Right atrium auricular region (tissue), 2 donors: ENCODE measurements at regions not wholly inside any gene's neighbourhood (a gene's known extent, or its start where the extent isn't known, plus 50 kb on each side); places are given as distances from the start of the nearest gene placed in this dataset.

Source experiments
- DNase-seq: peaks from one replicate; pipeline ENCODE4 v3.0.0-alpha.2; 2019; ENCODE audit warnings: low spot score
- H3K27ac ChIP-seq, 2 donors: fragments of 200-600 bp; sonication (generic); 1 replicate in 1 of 2; 2 replicates in 1 of 2; pipeline ENCODE4 v1.5.1; 2016 to 2019
- H3K27me3 ChIP-seq, 2 donors: fragments of 200-600 bp; sonication (generic); one replicate each; pipeline versions ENCODE4 v1.5.1 to v1.6.0; 2017 to 2019
- H3K36me3 ChIP-seq: fragments of 200-600 bp; sonication (generic); one replicate; pipeline ENCODE4 v1.5.1; 2016
- H3K4me1 ChIP-seq, 2 donors: fragments of 200-600 bp; sonication (generic); one replicate each; pipeline versions ENCODE4 v1.5.1 to v1.6.0; 2017 to 2019
- H3K4me3 ChIP-seq, 2 donors: fragments of 200-600 bp; sonication (generic); 1 replicate in 1 of 2; 2 replicates in 1 of 2; pipeline ENCODE4 v1.5.1; 2017 to 2019; ENCODE audit warnings: mild to moderate bottlenecking in 1 of 2, moderate library complexity in 1 of 2
- H3K9me3 ChIP-seq, 2 donors: fragments of 200-600 bp; sonication (generic); one replicate each; pipeline ENCODE4 v1.5.1; 2019
- TF ChIP-seq, protein P1 (sequence below), 2 donors: fragments of 200-600 bp; sonication (generic); IDR thresholded peaks; one replicate each; pipeline ENCODE4 v1.5.1; 2019; ENCODE audit warnings: antibody characterized with exemption in 2 of 2

DNA sequence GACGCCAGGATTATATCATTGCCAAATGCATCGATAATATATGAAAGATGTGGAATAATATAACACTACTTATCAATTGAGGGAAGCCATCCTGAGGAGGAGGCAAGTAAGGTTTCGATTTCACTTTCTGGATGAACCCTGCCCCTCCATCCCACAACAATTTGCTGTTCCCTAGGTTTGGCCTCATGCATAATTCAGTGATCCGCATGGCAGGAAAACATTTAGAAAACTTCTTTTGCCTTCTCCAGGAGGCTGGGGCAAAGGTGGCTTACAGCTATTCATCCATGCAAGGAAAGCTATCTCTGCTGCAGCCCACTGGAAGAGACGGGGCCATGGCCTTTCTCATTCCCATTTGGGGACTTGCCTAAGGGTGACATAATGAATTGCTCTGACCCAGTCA is 489.4 kb upstream of the CADM1 start:
- DNase-seq = no peak
- Histone ChIP-seq H3K4me3 (no peak overlapping the region), H3K27me3 (no peaks in the 10 kb centered on the region), H3K9me3 (no peaks in the 10 kb centered on the region), H3K36me3 (no peaks in the 10 kb centered on the region), H3K4me1 (no peaks in the 10 kb centered on the region), H3K27ac (no peak overlapping the region)
- TF ChIP-seq, protein P1, sequence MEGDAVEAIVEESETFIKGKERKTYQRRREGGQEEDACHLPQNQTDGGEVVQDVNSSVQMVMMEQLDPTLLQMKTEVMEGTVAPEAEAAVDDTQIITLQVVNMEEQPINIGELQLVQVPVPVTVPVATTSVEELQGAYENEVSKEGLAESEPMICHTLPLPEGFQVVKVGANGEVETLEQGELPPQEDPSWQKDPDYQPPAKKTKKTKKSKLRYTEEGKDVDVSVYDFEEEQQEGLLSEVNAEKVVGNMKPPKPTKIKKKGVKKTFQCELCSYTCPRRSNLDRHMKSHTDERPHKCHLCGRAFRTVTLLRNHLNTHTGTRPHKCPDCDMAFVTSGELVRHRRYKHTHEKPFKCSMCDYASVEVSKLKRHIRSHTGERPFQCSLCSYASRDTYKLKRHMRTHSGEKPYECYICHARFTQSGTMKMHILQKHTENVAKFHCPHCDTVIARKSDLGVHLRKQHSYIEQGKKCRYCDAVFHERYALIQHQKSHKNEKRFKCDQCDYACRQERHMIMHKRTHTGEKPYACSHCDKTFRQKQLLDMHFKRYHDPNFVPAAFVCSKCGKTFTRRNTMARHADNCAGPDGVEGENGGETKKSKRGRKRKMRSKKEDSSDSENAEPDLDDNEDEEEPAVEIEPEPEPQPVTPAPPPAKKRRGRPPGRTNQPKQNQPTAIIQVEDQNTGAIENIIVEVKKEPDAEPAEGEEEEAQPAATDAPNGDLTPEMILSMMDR (IDR thresholded peaks at IDR 0.05) = no peak

DNA sequence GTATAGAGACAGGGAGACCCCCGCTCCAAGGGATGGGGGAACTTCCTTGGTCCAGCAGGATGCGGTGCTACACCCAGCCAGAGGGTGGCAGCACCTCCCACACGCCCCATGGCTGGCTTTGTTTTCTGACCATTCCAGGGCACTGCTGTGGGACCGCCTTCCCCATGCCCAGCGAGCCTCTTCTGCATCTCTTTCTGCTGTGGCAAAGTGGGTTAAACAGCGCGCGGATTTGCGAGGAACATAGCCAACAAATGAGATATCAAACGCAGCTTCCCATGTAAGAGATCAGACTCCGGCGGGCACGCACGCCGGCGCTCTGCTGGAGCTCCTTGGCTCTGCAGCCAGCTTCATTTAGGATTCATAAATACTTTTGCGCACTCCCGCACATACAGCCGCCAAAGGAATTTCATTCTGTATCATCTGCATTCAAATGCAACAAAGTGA is 485.8 kb upstream of the CADM1 start:
- no peaks in the 10 kb centered on the region for H3K27me3 ChIP-seq
- H3K27ac ChIP-seq = no peak overlapping the region
- H3K9me3 ChIP-seq = no peaks in the 10 kb centered on the region
- DNase-seq = no peak
- H3K4me3 ChIP-seq = no peak overlapping the region
- H3K36me3 ChIP-seq = no peaks in the 10 kb centered on the region
- TF ChIP-seq, protein P1 (IDR thresholded peaks at IDR 0.05) = peak; percentile 58 to 83
- no peaks in the 10 kb centered on the region for H3K4me1 ChIP-seq

DNA sequence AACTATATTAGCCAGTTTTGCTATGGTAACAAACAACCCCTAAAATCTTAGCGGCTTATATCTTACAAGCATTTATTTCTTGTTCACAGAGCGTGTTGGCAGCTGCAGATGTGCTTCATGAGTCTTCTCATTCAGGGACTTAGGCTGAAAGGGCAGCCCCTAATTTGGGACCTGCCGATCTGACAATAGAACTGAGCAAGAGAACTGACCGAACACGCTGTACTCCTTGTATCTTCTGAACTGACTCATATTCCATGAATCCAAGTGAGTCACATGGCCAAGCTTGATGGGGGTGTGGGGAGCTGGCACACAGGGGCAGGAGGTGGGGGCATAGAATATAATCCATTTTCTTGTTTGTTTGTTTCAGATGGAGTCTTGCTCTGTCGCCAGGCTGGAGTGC is 481.7 kb upstream of the CADM1 start:
- DNase-seq = no peak

DNA sequence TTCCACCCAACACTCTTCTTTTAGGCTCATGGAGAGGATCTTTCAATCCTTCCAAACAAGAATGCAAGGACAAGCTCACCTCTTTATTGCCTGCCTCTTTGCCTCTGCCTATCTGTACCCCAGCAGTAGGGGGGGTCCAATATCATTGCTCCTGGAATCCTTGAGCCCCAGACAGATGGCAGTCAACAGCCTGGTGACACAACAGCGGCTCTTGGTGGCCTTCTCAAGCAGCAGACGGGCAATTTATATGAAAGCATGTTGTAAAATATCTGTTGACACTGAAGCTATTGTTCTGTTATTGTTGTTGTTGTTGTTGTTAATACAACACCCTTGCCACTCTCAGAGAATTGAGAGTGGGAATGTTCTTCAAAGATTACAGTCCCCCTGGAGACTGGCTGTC is 480.0 kb upstream of the CADM1 start:
- no peak overlapping the region for H3K27ac ChIP-seq
- peaks cover 0 to 20% of the 10 kb centered on the region in 2 donors for H3K4me1 ChIP-seq
- H3K36me3 ChIP-seq = no peaks in the 10 kb centered on the region
- no peaks in the 10 kb centered on the region for H3K9me3 ChIP-seq
- TF ChIP-seq, protein P1 (IDR thresholded peaks at IDR 0.05) = no peak
- H3K4me3 ChIP-seq = no peak overlapping the region
- no peaks in the 10 kb centered on the region for H3K27me3 ChIP-seq
- DNase-seq = no peak

More for the DNA sequence above, 481.7 kb upstream of the CADM1 start:
- H3K9me3 ChIP-seq = no peaks in the 10 kb centered on the region
- no peaks in the 10 kb centered on the region for H3K36me3 ChIP-seq
- no peak overlapping the region for H3K4me3 ChIP-seq
- H3K27ac ChIP-seq = no peak overlapping the region
- peaks cover 0 to 10% of the 10 kb centered on the region in 2 donors for H3K4me1 ChIP-seq
- H3K27me3 ChIP-seq = no peaks in the 10 kb centered on the region
- TF ChIP-seq, protein P1 (IDR thresholded peaks at IDR 0.05) = no peak

DNA sequence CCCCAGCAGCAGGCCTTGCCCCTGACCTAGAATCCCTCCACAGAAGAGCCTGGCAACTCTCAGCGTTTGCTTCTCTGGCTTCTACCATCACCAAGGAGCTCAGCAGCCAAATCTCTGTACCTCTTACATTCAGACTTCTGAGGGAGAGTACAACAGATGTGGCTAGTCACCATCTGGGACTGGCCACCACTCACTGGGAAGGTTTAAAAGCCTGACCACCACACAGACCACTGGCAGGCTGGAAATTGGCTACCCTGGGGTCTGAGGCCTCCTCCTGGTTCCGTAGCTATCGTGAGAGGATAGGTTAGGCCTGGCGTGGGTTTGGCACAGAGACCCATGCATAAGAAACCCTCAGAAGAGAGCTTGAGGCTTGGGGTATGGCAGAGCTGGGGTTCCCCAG is 478.5 kb upstream of the CADM1 start:
- H3K9me3 ChIP-seq = no peaks in the 10 kb centered on the region
- no peak for DNase-seq
- peaks cover 0 to 20% of the 10 kb centered on the region in 2 donors for H3K4me1 ChIP-seq
- H3K27me3 ChIP-seq = no peaks in the 10 kb centered on the region
- H3K4me3 ChIP-seq = no peak overlapping the region
- no peaks in the 10 kb centered on the region for H3K36me3 ChIP-seq
- TF ChIP-seq, protein P1 (IDR thresholded peaks at IDR 0.05) = no peak
- H3K27ac ChIP-seq = no peak overlapping the region

DNA sequence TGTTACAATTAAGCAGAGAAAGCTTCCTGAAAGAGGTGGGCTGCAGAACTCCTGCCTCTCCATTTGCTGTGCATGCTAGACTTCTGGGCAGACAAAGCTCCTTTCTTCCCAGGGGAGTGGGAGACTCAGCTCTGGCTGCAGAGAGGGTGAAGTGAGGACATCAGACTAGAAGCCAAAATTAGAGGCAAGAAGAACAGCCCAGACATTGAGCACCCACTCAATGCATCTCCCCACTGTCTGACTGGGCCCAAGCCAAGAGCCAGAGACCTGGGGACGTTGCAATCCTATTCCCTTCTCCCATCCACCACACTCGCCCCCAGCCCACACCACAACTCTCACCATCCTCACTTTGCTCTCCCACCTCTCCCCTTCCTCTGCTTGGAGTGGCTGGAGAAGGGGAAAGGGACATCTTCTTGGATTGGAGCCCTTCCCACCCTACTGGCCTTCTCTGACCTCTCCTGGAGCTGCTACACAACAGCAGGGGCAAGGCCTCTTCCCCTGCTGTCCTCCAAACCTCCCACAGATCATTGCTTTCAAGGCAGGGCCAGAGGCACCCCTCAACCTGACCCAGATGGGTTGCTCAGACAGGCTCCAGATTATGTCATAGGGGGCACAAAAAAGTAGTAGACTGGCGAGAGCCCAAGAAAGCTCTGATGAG is 477.7 kb upstream of the CADM1 start:
- no peak overlapping the region for H3K27ac ChIP-seq

More for the DNA sequence above, 477.7 kb upstream of the CADM1 start:
- H3K4me1 ChIP-seq = peaks cover 0 to 20% of the 10 kb centered on the region in 2 donors
- no peak overlapping the region for H3K4me3 ChIP-seq
- H3K9me3 ChIP-seq = no peaks in the 10 kb centered on the region
- H3K27me3 ChIP-seq = no peaks in the 10 kb centered on the region
- no peaks in the 10 kb centered on the region for H3K36me3 ChIP-seq
- TF ChIP-seq, protein P1 (IDR thresholded peaks at IDR 0.05) = no peak
- DNase-seq = no peak
